ENCODE measurements at regions not wholly inside any gene's neighbourhood (a gene's known extent, or its start where the extent isn't known, plus 50 kb on each side); places are given as distances from the start of the nearest gene placed in this dataset.
"Not testable (repeated sequence)": the region's sequence is repeated elsewhere in the genome, so short reads cannot be mapped to it uniquely, and the experiment has no call there.

- DNase-seq (no peak), ATAC-seq (no peak)
- intact Hi-C loops (cut with DNase I, micrococcal nuclease), result no loop called here
Measured at GRCh38 chr2:52512760-52513159, 1254.8 kb upstream of the CHAC2 start.

- intact Hi-C loops (cut with DNase I, micrococcal nuclease), result no loop called here
- ATAC-seq (no peak), DNase-seq (no peak)
Measured at GRCh38 chr2:52510432-52510831, 1257.2 kb upstream of the CHAC2 start.

- intact Hi-C loops (cut with DNase I, micrococcal nuclease), result no loop called here
- ATAC-seq (no peak), DNase-seq (no peak)
Measured at GRCh38 chr2:52502476-52502860, 1265.1 kb upstream of the CHAC2 start.

GRCh38 chr2:52501715-52502475 is 1265.7 kb upstream of the CHAC2 start:
- ATAC-seq (no peak), DNase-seq (no peak)
- intact Hi-C loops (cut with DNase I, micrococcal nuclease), result no loop called here

GRCh38 chr2:52500561-52500960 is 1267.0 kb upstream of the CHAC2 start:
- DNase-seq (no peak), ATAC-seq (no peak)
- intact Hi-C loops (cut with DNase I, micrococcal nuclease), result no loop called here

- intact Hi-C loops (cut with DNase I, micrococcal nuclease), result no loop called here
- DNase-seq, result no peak
- ATAC-seq, result no peak
Measured at GRCh38 chr2:52498077-52498750, 1269.4 kb upstream of the CHAC2 start.

- intact Hi-C loops (cut with DNase I, micrococcal nuclease), result no loop called here
- ATAC-seq (no peak), DNase-seq (no peak)
Measured at GRCh38 chr2:52495816-52496215, 1271.8 kb upstream of the CHAC2 start.

- intact Hi-C loops (cut with DNase I, micrococcal nuclease), result no loop called here
- ATAC-seq, result no peak
Measured at GRCh38 chr2:52477166-52477565, 1290.4 kb upstream of the CHAC2 start.

GRCh38 chr2:52475590-52475989 is 1292.0 kb upstream of the CHAC2 start:
- DNase-seq (no peak), ATAC-seq (no peak)
- intact Hi-C loops (cut with DNase I, micrococcal nuclease), result no loop called here

More at GRCh38 chr2:52477166-52477565, 1290.4 kb upstream of the CHAC2 start:
- no peak for DNase-seq

GRCh38 chr2:52474091-52474490 is 1293.5 kb upstream of the CHAC2 start:
- DNase-seq (no peak), ATAC-seq (no peak)
- intact Hi-C loops (cut with DNase I, micrococcal nuclease), result no loop called here

- DNase-seq (no peak), ATAC-seq (no peak)
- intact Hi-C loops (cut with DNase I, micrococcal nuclease), result no loop called here
Measured at GRCh38 chr2:52473526-52473925, 1294.1 kb upstream of the CHAC2 start.

GRCh38 chr2:52470457-52470856 is 1297.1 kb upstream of the CHAC2 start:
- ATAC-seq; intact Hi-C loops (cut with DNase I, micrococcal nuclease); DNase-seq: not testable (repeated sequence)

- ATAC-seq (no peak), DNase-seq (no peak)
- intact Hi-C loops (cut with DNase I, micrococcal nuclease), result no loop called here
Measured at GRCh38 chr2:52467189-52467588, 1300.4 kb upstream of the CHAC2 start.

- intact Hi-C loops (cut with DNase I, micrococcal nuclease), result no loop called here
- no peak for ATAC-seq
- DNase-seq, result no peak
Measured at GRCh38 chr2:52465287-52465686, 1302.3 kb upstream of the CHAC2 start.

GRCh38 chr2:52463457-52463856 is 1304.1 kb upstream of the CHAC2 start:
- intact Hi-C loops (cut with DNase I, micrococcal nuclease), result no loop called here
- no peak for ATAC-seq
- no peak for DNase-seq

- intact Hi-C loops (cut with DNase I, micrococcal nuclease), result no loop called here
Measured at GRCh38 chr2:52456561-52457377, 1310.8 kb upstream of the CHAC2 start.

GRCh38 chr2:52454962-52455361 is 1312.6 kb upstream of the CHAC2 start:
- intact Hi-C loops (cut with DNase I, micrococcal nuclease), result no loop called here
- no peak for DNase-seq
- no peak for ATAC-seq

More at GRCh38 chr2:52456561-52457377, 1310.8 kb upstream of the CHAC2 start:
- DNase-seq (no peak), ATAC-seq (no peak)

GRCh38 chr2:52452201-52452600 is 1315.4 kb upstream of the CHAC2 start:
- ATAC-seq (no peak), DNase-seq (no peak)
- intact Hi-C loops (cut with DNase I, micrococcal nuclease), result no loop called here

GRCh38 chr2:52445686-52446085 is 1321.9 kb upstream of the CHAC2 start:
- DNase-seq (no peak), ATAC-seq (no peak)
- intact Hi-C loops (cut with DNase I, micrococcal nuclease), result no loop called here

- ATAC-seq, result no peak
- intact Hi-C loops (cut with DNase I, micrococcal nuclease), result no loop called here
- no peak for DNase-seq
Measured at GRCh38 chr2:52431352-52431760, 1336.2 kb upstream of the CHAC2 start.

All from left colon (tissue), 2 donors.